HepG2 (cell line): ENCODE measurements at regions not wholly inside any gene's neighbourhood (a gene's known extent, or its start where the extent isn't known, plus 50 kb on each side); places are given as distances from the start of the nearest gene placed in this dataset.

ENCODE experiments used
- ATF7-NPFF ChIP-seq: sonication (generic); formaldehyde crosslinking; IDR thresholded peaks from 2 replicates; pipeline ENCODE4 v1.8.1; 2023; ENCODE audit warnings: mild to moderate bottlenecking, low read depth, missing genetic modification reagents, moderate library complexity
- CTCF ChIP-seq: sonication (generic); formaldehyde crosslinking; IDR thresholded peaks from 2 replicates; pipeline ENCODE4 v1.5.0; 2020; ENCODE audit warnings: mild to moderate bottlenecking, missing genetic modification reagents, moderate library complexity
- DMTF1 ChIP-seq: sonication (generic); formaldehyde crosslinking; IDR thresholded peaks from 2 replicates; pipeline ENCODE4 v1.4.0; 2020; ENCODE audit warnings: mild to moderate bottlenecking, missing genetic modification reagents
- JUND ChIP-seq: sonication (generic); formaldehyde crosslinking; IDR thresholded peaks from 2 replicates; pipeline ENCODE4 v1.8.0; 2022; ENCODE audit warnings: mild to moderate bottlenecking, missing genetic modification reagents
- KMT2A ChIP-seq: sonication (generic); formaldehyde crosslinking; IDR thresholded peaks from 2 replicates; pipeline ENCODE4 v1.4.0; 2020; ENCODE audit warnings: missing genetic modification reagents
- SSRP1 ChIP-seq: IDR thresholded peaks from 2 replicates; pipeline ENCODE4 v1.6.1; 2016; ENCODE audit warnings: control low read depth
- STAT6 ChIP-seq: sonication (generic); formaldehyde crosslinking; IDR thresholded peaks from 2 replicates; pipeline ENCODE4 v1.4.0; 2020; ENCODE audit warnings: missing genetic modification reagents, mild to moderate bottlenecking, borderline replicate concordance
- ZNF263 ChIP-seq: sonication (generic); formaldehyde crosslinking; IDR thresholded peaks from 2 replicates; pipeline ENCODE4 v1.4.0; 2020; ENCODE audit warnings: missing genetic modification reagents
- ZNF354B ChIP-seq: sonication (generic); formaldehyde crosslinking; IDR thresholded peaks from 2 replicates; pipeline ENCODE4 v1.8.0; 2022; ENCODE audit warnings: mild to moderate bottlenecking, missing genetic modification reagents

GRCh38 chr5:61912559-61912958, 393.4 kb upstream of the KIF2A start:
- TF ChIP-seq STAT6 (CRISPR knock-in tag) (no peak), JUND (CRISPR knock-in tag) (no peak), SSRP1 (CRISPR knock-in tag) (no peak), ZNF263 (no peak), CTCF (no peak), DMTF1 (CRISPR knock-in tag) (no peak), ATF7-NPFF (no peak), KMT2A (CRISPR knock-in tag) (no peak), ZNF354B (CRISPR knock-in tag) (no peak)
